GM19452 (cell line): ENCODE measurements at regions not wholly inside any gene's neighbourhood (a gene's known extent, or its start where the extent isn't known, plus 50 kb on each side); places are given as distances from the start of the nearest gene placed in this dataset.

ENCODE experiments used
- ATAC-seq: cut with Tn5 transposase; IDR thresholded peaks from one replicate; pipeline ENCODE4 v1.9.1; 2021; ENCODE audit not compliant: unreplicated experiment

- ATAC-seq, result no peak
These were observed 208.2 kb upstream of the MAF start for GRCh38 chr16:79808731-79809130.

GRCh38 chr16:79806757-79807156 is 206.2 kb upstream of the MAF start:
- ATAC-seq, result no peak

DNA sequence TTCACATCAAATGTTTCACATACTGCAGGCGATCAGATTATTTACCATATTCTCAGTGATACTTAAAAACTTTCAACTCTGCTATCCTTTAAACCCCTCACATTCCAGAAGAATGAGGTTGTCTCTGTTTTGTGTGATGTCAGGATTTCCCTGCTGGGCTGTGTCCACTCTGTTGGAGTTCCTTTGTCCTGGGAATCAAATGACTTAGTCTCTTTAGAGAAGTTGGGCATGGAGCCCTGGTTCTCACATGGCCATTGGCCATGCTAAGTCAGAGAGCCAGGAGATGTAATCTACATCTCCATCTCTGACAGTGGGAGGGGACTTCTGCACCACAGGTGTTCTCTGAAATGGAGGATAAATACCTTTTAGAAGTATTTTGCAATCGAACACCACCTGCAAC is 205.1 kb upstream of the MAF start:
- ATAC-seq, result no peak

DNA sequence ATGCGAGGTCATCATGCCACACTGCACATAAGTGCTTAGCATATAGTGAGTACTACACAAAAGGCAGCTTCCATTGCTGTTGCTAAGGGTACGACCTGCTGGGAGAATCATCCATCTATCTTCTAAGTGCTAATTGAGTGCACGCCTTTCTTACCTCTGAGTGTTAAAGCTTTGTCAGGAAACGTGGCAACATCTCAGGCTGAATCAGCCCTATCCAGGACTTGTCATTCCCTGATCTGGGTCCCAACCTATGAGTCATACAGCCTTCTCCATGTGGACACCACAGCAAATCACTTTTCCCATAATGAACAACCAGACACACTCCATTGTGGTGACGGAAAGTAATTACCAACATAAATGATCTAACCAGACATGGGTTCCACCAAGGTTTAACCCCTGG is 201.1 kb upstream of the MAF start:
- ATAC-seq, result no peak

GRCh38 chr16:79800016-79800608 is 199.6 kb upstream of the MAF start:
- ATAC-seq, result no peak

- ATAC-seq, result no peak
These were observed 198.0 kb upstream of the MAF start for GRCh38 chr16:79798416-79799053.

- ATAC-seq, result no peak
These were observed 196.9 kb upstream of the MAF start for GRCh38 chr16:79797486-79797885.

- no peak for ATAC-seq
These were observed 195.0 kb upstream of the MAF start for GRCh38 chr16:79795556-79795955.

- ATAC-seq, result no peak
These were observed 194.4 kb upstream of the MAF start for GRCh38 chr16:79794941-79795340.

- no peak for ATAC-seq
These were observed 192.3 kb upstream of the MAF start for GRCh38 chr16:79792664-79793351.

DNA sequence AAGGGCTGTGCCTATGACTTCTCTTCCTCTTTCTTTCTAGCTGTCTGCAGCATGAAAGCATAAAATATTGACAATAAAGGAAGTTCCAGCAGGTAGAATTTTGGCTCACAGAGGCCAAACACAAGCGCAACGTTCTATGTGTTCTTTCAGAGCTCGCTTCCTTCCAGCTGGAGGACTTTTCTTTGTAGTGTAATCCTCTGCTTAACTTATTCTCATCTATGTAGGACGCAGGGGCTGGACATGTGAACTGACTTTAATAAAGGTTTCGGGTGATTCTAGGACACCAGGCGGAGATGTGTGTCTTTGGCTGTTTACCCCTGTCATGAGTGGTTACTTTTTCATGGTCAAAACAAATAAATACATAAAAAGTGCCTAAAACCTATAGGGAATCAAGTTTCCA is 191.5 kb upstream of the MAF start:
- ATAC-seq, result no peak

- no peak for ATAC-seq
These were observed 190.3 kb upstream of the MAF start for GRCh38 chr16:79790854-79791253.

GRCh38 chr16:79788949-79789348 is 188.4 kb upstream of the MAF start:
- no peak for ATAC-seq

DNA sequence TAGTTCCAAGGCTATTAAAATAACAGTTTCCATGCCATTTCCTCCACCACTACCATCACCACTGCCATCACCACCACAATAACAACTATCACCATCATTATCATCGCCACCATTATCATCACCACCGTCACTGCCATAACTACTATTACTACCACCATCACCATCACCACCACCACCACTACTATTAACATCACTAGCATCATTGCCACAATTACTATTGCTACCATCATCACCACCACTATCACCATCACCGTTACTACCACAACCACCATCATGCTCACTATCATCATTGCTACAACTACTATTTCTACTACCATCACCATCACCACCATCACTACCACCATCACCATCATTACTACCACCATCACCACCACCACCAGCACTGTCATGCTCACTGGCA is 185.9 kb upstream of the MAF start:
- ATAC-seq, result no peak

GRCh38 chr16:79784007-79784406 is 183.5 kb upstream of the MAF start:
- no peak for ATAC-seq

DNA sequence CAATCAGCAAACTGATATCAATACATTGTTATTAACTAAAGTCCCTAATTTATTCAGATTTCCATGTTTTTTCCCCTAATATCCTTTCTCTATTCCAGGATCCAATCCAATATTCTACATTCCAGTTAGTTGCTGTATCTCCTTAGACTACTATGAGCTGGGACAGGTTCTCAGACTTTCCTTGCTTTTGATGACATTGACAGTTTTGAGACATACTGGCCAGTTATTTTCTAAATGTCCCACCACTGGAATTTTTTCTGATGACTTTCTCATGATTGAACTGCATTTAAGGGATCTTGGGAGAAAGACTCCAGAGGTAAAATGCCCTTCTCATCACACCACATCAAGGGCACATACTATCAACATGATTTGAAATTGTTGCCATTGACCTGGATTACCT is 177.1 kb upstream of the MAF start:
- ATAC-seq, result no peak

DNA sequence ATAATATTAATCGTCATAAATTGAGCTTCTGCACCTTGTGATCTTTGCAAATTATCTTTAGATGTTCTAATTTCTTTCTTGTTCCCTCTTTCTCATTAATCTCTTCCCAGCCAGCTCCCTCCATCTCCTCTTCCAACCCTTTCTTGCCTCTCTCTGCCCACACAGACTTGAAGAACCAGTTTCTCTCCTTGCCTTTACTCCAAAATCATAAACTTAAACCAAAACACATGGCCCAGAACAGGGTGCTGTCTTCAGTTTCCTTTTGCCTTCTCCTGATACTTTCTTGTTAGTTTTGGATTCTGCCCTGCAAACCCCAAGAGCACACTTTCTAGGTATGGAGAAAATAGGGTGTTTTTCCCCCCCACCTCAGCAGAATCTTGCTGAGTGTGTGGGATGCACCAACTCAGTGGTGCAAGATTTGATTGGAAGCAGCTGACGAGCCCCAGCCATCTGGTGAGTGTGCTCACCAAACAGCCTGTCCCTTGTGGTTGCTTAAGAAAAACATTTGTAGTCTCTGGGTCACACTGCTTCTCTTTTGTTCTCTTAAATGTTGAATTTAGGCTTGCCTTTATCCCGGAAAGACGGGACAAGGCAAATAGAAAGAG is 175.8 kb upstream of the MAF start:
- no peak for ATAC-seq

GRCh38 chr16:79772784-79773183 is 172.2 kb upstream of the MAF start:
- ATAC-seq, result no peak

GRCh38 chr16:79772048-79772447 is 171.5 kb upstream of the MAF start:
- no peak for ATAC-seq

GRCh38 chr16:79770244-79771064 is 169.9 kb upstream of the MAF start:
- ATAC-seq, result peak; percentile 99

GRCh38 chr16:79769928-79770243 is 169.3 kb upstream of the MAF start:
- no peak for ATAC-seq
